GF-D8 (cell line): ENCODE measurements at regions not wholly inside any gene's neighbourhood (a gene's known extent, or its start where the extent isn't known, plus 50 kb on each side); places are given as distances from the start of the nearest gene placed in this dataset.
"Not testable (repeated sequence)": the region's sequence is repeated elsewhere in the genome, so short reads cannot be mapped to it uniquely, and the experiment has no call there.

Experiments
- DNase-seq: peaks from one replicate; lab custom pipeline; 2025; lab: John Stamatoyannopoulos, UW

- no peak for DNase-seq
Observed at GRCh38 chr1:204782118-204782700, 88.5 kb upstream of the NFASC start.

DNA sequence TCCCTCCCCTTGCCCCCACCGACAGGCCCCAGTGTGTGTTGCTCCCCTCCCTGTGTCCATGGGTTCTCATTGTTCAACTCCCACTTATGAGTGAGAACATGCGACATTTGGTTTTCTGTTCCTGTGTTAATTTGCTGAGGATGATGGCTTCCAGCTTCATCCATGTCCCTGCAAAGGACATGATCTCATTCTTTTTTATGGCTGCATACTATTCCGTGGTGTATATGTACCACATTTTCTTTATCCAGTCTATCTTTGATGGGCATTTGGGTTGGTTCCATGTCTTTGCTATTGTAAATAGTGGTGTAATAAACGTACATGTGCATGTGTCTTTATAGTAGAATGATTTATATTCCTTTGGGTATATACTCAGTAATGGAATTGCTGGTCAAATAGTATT, 85.6 kb upstream of the NFASC start:
- DNase-seq = not testable (repeated sequence)

GRCh38 chr1:204788470-204788869, 82.2 kb upstream of the NFASC start:
- no peak for DNase-seq

GRCh38 chr1:204791453-204792353, 79.0 kb upstream of the NFASC start:
- no peak for DNase-seq

DNA sequence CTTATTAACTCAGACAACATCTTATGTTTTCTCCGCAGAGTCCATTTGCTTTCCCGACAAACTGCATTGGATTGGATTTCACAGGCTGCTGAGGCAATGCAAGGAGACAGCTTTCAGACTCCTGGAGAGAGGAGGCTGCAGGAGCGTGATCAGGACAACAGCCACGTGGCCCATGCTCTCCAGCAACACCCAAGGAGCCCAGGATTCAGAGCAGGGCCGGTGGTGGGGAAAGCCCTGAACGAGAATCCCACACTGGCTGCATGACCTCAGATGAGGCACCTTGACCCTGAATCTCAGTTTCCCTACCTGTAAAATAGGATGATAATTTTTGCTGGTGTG, 78.3 kb upstream of the NFASC start:
- no peak for DNase-seq

DNA sequence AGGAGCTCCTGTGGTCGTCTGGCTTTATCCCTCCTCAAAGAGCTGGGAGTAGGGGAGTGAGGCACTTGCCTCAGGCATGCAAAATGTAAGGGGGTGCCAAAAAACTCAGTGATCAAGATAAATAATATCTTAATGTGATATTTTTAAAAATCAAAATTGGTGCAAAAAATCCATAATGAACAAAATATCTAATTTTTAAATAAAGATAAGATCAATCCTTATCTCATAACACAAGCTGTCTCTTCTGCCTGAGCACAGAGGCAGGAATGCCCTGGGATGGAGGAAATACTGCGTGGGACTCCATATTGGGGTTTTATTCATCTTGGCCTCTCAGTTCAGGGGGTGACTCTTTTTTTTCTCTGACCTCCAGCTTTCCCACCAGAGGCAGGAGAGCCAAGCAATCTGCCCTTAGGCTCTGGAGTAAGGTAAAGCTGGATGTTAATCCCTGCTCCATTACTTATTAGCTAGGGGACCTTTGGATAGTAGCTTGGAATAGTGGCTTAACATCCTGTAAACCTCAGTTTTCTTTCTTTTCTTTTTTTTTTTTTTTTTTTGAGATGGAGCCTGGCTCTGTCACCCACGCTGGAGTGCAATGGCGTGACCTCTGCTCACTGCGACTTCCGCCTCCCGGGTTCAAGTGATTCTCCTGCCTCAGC, 77.3 kb upstream of the NFASC start:
- no peak for DNase-seq

DNA sequence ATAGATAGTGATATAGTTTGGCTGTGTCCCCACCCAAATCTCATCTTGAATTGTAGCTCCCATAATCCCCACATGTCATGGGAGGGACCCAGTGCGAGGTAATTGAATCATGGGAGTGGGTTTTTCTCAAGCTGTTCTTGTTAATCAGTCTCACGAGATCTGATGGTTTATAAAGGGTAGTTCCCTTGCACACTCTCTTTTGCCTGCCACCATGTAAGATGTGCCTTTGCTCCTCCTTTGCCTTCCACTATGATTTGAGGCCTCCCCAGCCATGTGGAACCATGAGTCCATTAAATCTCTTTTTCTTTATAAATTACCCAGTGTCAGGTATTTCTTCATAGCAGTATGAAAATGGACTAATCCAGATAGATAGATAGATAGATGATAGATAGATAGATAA, 73.8 kb upstream of the NFASC start:
- DNase-seq = not testable (repeated sequence)

DNA sequence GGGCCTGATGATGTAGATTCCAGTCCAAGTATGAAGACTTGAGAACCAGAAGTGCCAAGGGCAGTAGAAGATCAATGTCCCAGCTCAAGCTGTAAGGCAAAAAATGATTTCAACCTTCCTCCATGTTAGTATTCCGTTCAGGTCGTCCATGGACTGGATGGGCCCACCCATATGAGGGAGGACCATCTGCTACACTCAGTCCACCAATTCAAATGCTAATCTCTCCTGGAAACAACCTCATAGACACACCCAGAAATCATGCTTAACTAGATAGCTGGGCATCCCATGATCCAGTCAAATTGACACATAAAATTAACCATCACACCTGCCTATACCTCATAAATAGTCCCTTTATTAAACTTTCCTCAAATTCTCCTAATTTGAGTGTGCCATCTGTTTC, 73.3 kb upstream of the NFASC start:
- no peak for DNase-seq

GRCh38 chr1:204799630-204800029, 71.0 kb upstream of the NFASC start:
- no peak for DNase-seq

GRCh38 chr1:204801211-204801610, 69.5 kb upstream of the NFASC start:
- no peak for DNase-seq

GRCh38 chr1:204802401-204803175, 68.1 kb upstream of the NFASC start:
- DNase-seq = no peak

- DNase-seq = no peak
Observed at GRCh38 chr1:204803607-204804006, 67.1 kb upstream of the NFASC start.

GRCh38 chr1:204806943-204807687, 63.5 kb upstream of the NFASC start:
- DNase-seq = peak; percentile 27

DNA sequence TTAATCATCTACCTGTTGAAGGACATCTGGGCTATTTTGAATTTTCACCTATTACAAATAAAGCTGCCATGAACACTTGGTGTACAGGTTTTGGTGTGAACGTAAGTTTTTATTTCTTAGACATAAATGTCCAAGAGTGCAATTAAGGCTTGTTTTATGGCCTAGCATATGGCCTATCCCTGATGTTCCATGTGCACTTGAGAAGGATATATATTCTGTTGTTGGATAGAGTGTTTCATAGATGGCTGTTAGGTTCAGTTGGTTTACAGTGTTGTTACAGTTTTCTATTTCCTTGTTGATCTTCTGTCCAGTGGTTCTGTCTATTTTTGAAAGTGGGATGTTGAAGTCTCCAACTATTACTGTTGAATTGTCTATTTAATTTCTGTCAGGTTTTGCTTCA, 61.2 kb upstream of the NFASC start:
- DNase-seq = no peak

DNA sequence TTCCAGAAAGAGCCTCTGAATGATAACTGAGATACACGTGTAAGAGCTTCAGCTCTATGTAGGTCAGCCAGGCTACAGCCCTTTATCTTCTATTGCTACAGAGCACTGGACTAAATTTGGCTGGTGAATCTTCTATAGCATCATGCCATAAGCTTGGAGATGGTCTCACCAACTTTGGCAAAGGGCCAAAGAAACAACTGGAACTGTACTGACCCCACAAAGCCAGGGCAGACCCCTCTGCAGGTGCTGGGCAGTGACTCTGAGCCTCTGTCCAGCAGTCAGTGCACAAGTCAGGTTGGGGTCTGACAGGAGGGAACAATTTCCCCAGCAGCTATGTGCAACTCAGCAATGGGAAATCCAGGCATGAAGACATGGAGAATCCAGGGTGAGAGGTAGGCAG, 57.8 kb upstream of the NFASC start:
- DNase-seq = no peak

DNA sequence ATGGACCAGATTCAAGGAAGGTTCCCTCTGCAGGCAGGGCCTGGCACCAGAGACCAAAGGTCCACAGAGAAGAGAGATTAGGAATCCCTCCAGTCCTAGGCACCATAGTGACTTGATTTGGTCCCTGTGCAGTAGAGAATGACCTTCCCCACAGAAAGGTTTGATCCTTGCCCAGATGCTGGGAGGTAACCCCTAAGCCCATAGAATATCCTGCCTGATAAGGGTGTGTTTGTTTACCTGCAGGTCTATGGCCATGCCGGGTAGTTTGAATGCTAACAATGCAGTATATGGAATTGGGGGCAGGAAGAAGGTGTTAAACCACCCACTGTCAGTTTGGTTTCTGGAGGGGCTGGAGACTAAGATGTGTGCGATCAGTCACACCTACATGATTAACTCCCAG, 57.1 kb upstream of the NFASC start:
- no peak for DNase-seq

- DNase-seq = no peak
Observed at GRCh38 chr1:204814166-204814884, 56.3 kb upstream of the NFASC start.

DNA sequence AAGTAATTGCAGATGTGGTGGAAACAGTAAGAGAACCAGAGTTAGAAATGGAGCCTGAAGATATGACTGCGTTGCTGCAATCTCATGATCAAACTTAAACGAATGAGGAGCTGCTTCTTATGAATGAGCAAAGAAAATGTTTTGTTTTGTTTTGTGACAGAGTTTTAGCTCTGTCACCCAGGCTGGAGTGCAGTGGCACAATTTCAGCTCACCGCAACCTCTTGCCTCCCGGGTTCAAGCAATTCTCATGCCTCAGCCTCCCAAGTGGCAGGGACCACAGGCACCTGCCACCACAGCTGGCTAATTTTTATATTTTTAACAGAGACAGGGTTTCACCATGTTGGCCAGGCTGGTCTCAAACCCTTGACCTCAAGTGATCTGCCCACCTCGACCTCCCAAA, 53.3 kb upstream of the NFASC start:
- DNase-seq = no peak

GRCh38 chr1:204818998-204819397, 51.7 kb upstream of the NFASC start:
- no peak for DNase-seq

DNA sequence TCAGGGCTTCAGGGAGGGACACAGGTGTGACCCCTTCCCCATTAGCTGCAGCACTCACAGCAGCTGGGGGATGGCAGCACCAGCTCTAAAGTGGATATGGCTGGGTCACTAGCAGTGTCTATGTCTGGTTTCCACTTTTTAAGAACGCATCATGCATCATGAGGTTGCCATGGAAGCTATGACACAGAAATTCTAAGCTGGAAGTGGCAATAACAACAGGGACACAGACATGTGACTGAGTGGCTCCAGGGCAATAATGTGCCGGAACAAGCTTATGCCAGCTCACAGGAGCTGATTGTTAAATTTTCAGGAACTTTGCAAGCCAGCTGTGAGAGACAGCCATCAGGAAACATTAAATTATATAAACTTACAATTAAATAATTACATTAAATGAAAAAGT, 51.2 kb upstream of the NFASC start:
- DNase-seq = no peak
